ENCODE measurements at regions not wholly inside any gene's neighbourhood (a gene's known extent, or its start where the extent isn't known, plus 50 kb on each side); places are given as distances from the start of the nearest gene placed in this dataset.

- Histone ChIP-seq H3K4me3 (no peak overlapping the region), H3K9me3 (ENCODE audit: low read depth, low read length) (no peaks in the 10 kb centered on the region), H3K27ac (no peak overlapping the region), H3K36me3 (ENCODE audit: insufficient read depth, low read length) (no peaks in the 10 kb centered on the region), H3K9ac (ENCODE audit: insufficient read length) (no peak overlapping the region)
- TF ChIP-seq POLR2AphosphoS5 (IDR thresholded peaks at IDR 0.05; ENCODE audit: borderline replicate concordance, low read depth, low read length) (no peak), EZH2 (IDR thresholded peaks at IDR 0.05) (no peak), FOXP2 (optimal IDR thresholded peaks at IDR 0.05; ENCODE audit: control extremely low read depth, extremely low read length, insufficient read depth) (no peak)
- no peak for DNase-seq (ENCODE audit: low read depth, low spot score)
Observed at GRCh38 chr6:165002866-165003265, 306.5 kb downstream of the C6orf118 start.

- Histone ChIP-seq H3K9ac (ENCODE audit: insufficient read length) (no peak overlapping the region), H3K36me3 (ENCODE audit: insufficient read depth, low read length) (no peaks in the 10 kb centered on the region), H3K27ac (no peak overlapping the region), H3K4me3 (no peak overlapping the region), H3K9me3 (ENCODE audit: low read depth, low read length) (no peaks in the 10 kb centered on the region)
- DNase-seq (ENCODE audit: low read depth, low spot score): no peak
- TF ChIP-seq FOXP2 (optimal IDR thresholded peaks at IDR 0.05; ENCODE audit: control extremely low read depth, extremely low read length, insufficient read depth) (no peak), EZH2 (IDR thresholded peaks at IDR 0.05) (no peak), POLR2AphosphoS5 (IDR thresholded peaks at IDR 0.05; ENCODE audit: borderline replicate concordance, low read depth, low read length) (no peak)
Observed at GRCh38 chr6:165002358-165002757, 307.0 kb downstream of the C6orf118 start.

GRCh38 chr6:165001502-165002157 is 307.8 kb downstream of the C6orf118 start:
- DNase-seq (ENCODE audit: low read depth, low spot score): no peak
- no peaks in the 10 kb centered on the region for H3K36me3 ChIP-seq (ENCODE audit: insufficient read depth, low read length)
- H3K27ac ChIP-seq: no peak overlapping the region
- no peak overlapping the region for H3K4me3 ChIP-seq
- no peak overlapping the region for H3K9ac ChIP-seq (ENCODE audit: insufficient read length)
- H3K9me3 ChIP-seq (ENCODE audit: low read depth, low read length): no peaks in the 10 kb centered on the region
- no peak for TF ChIP-seq POLR2AphosphoS5 (IDR thresholded peaks at IDR 0.05; ENCODE audit: borderline replicate concordance, low read depth, low read length)
- TF ChIP-seq FOXP2 (optimal IDR thresholded peaks at IDR 0.05; ENCODE audit: control extremely low read depth, extremely low read length, insufficient read depth): no peak
- TF ChIP-seq EZH2 (IDR thresholded peaks at IDR 0.05): no peak

- H3K4me3 ChIP-seq: no peak overlapping the region
- no peaks in the 10 kb centered on the region for H3K36me3 ChIP-seq (ENCODE audit: insufficient read depth, low read length)
- TF ChIP-seq FOXP2 (optimal IDR thresholded peaks at IDR 0.05; ENCODE audit: control extremely low read depth, extremely low read length, insufficient read depth): no peak
- TF ChIP-seq POLR2AphosphoS5 (IDR thresholded peaks at IDR 0.05; ENCODE audit: borderline replicate concordance, low read depth, low read length): no peak
- no peak for TF ChIP-seq EZH2 (IDR thresholded peaks at IDR 0.05)
- no peaks in the 10 kb centered on the region for H3K9me3 ChIP-seq (ENCODE audit: low read depth, low read length)
- no peak for DNase-seq (ENCODE audit: low read depth, low spot score)
- H3K9ac ChIP-seq (ENCODE audit: insufficient read length): no peak overlapping the region
- H3K27ac ChIP-seq: no peak overlapping the region
Observed at GRCh38 chr6:164998297-164998696, 311.1 kb downstream of the C6orf118 start.

- Histone ChIP-seq H3K4me3 (no peak overlapping the region), H3K27ac (no peak overlapping the region), H3K9me3 (ENCODE audit: low read depth, low read length) (no peaks in the 10 kb centered on the region), H3K36me3 (ENCODE audit: insufficient read depth, low read length) (no peaks in the 10 kb centered on the region), H3K9ac (ENCODE audit: insufficient read length) (no peak overlapping the region)
- TF ChIP-seq FOXP2 (optimal IDR thresholded peaks at IDR 0.05; ENCODE audit: control extremely low read depth, extremely low read length, insufficient read depth) (no peak), EZH2 (IDR thresholded peaks at IDR 0.05) (no peak), POLR2AphosphoS5 (IDR thresholded peaks at IDR 0.05; ENCODE audit: borderline replicate concordance, low read depth, low read length) (no peak)
- DNase-seq (ENCODE audit: low read depth, low spot score): no peak
Observed at GRCh38 chr6:164996838-164997237, 312.6 kb downstream of the C6orf118 start.

- DNase-seq (ENCODE audit: low read depth, low spot score): no peak
- no peaks in the 10 kb centered on the region for H3K9me3 ChIP-seq (ENCODE audit: low read depth, low read length)
- TF ChIP-seq POLR2AphosphoS5 (IDR thresholded peaks at IDR 0.05; ENCODE audit: borderline replicate concordance, low read depth, low read length): no peak
- TF ChIP-seq EZH2 (IDR thresholded peaks at IDR 0.05): no peak
- TF ChIP-seq FOXP2 (optimal IDR thresholded peaks at IDR 0.05; ENCODE audit: control extremely low read depth, extremely low read length, insufficient read depth): no peak
- H3K9ac ChIP-seq (ENCODE audit: insufficient read length): no peak overlapping the region
- no peak overlapping the region for H3K4me3 ChIP-seq
- H3K36me3 ChIP-seq (ENCODE audit: insufficient read depth, low read length): no peaks in the 10 kb centered on the region
- H3K27ac ChIP-seq: no peak overlapping the region
Observed at GRCh38 chr6:164991573-164991972, 317.8 kb downstream of the C6orf118 start.

- Histone ChIP-seq H3K4me3 (no peak overlapping the region), H3K27ac (no peak overlapping the region), H3K36me3 (ENCODE audit: insufficient read depth, low read length) (no peaks in the 10 kb centered on the region), H3K9me3 (ENCODE audit: low read depth, low read length) (no peaks in the 10 kb centered on the region), H3K9ac (ENCODE audit: insufficient read length) (no peak overlapping the region)
- TF ChIP-seq POLR2AphosphoS5 (IDR thresholded peaks at IDR 0.05; ENCODE audit: borderline replicate concordance, low read depth, low read length): no peak
- no peak for TF ChIP-seq FOXP2 (optimal IDR thresholded peaks at IDR 0.05; ENCODE audit: control extremely low read depth, extremely low read length, insufficient read depth)
- no peak for TF ChIP-seq EZH2 (IDR thresholded peaks at IDR 0.05)
- no peak for DNase-seq (ENCODE audit: low read depth, low spot score)
Observed at GRCh38 chr6:164990901-164991300, 318.5 kb downstream of the C6orf118 start.

GRCh38 chr6:164982389-164982788 is 327.0 kb downstream of the C6orf118 start:
- Histone ChIP-seq H3K36me3 (ENCODE audit: insufficient read depth, low read length) (no peaks in the 10 kb centered on the region), H3K27ac (no peak overlapping the region), H3K9me3 (ENCODE audit: low read depth, low read length) (no peaks in the 10 kb centered on the region), H3K4me3 (no peak overlapping the region), H3K9ac (ENCODE audit: insufficient read length) (no peak overlapping the region)
- TF ChIP-seq POLR2AphosphoS5 (IDR thresholded peaks at IDR 0.05; ENCODE audit: borderline replicate concordance, low read depth, low read length) (no peak), EZH2 (IDR thresholded peaks at IDR 0.05) (no peak), FOXP2 (optimal IDR thresholded peaks at IDR 0.05; ENCODE audit: control extremely low read depth, extremely low read length, insufficient read depth) (no peak)
- DNase-seq (ENCODE audit: low read depth, low spot score): no peak

GRCh38 chr6:164967102-164967501 is 342.3 kb downstream of the C6orf118 start:
- H3K36me3 ChIP-seq (ENCODE audit: insufficient read depth, low read length): no peaks in the 10 kb centered on the region
- no peak overlapping the region for H3K27ac ChIP-seq
- H3K9me3 ChIP-seq (ENCODE audit: low read depth, low read length): no peaks in the 10 kb centered on the region
- no peak for DNase-seq (ENCODE audit: low read depth, low spot score)
- no peak overlapping the region for H3K4me3 ChIP-seq
- no peak overlapping the region for H3K9ac ChIP-seq (ENCODE audit: insufficient read length)
- TF ChIP-seq FOXP2 (optimal IDR thresholded peaks at IDR 0.05; ENCODE audit: control extremely low read depth, extremely low read length, insufficient read depth) (no peak), EZH2 (IDR thresholded peaks at IDR 0.05) (no peak), POLR2AphosphoS5 (IDR thresholded peaks at IDR 0.05; ENCODE audit: borderline replicate concordance, low read depth, low read length) (no peak)
